Lower leg skin (tissue), 3 donors: ENCODE measurements at regions not wholly inside any gene's neighbourhood (a gene's known extent, or its start where the extent isn't known, plus 50 kb on each side); places are given as distances from the start of the nearest gene placed in this dataset.

Source experiments
- POLR2A ChIP-seq, 2 donors: fragments of 450-650 bp; IDR thresholded peaks; one replicate each; pipeline ENCODE4 v1.6.1; 2016 to 2017; ENCODE audit warnings: antibody characterized with exemption in 2 of 2, mild to moderate bottlenecking in 1 of 2, moderate library complexity in 1 of 2
- TF ChIP-seq, protein P1 (sequence below), 3 donors: fragments of 450-650 bp; IDR thresholded peaks; one replicate each; pipeline ENCODE4 v1.5.1; 2016; ENCODE audit warnings: antibody characterized with exemption in 3 of 3, mild to moderate bottlenecking in 3 of 3, moderate library complexity in 2 of 3

DNA sequence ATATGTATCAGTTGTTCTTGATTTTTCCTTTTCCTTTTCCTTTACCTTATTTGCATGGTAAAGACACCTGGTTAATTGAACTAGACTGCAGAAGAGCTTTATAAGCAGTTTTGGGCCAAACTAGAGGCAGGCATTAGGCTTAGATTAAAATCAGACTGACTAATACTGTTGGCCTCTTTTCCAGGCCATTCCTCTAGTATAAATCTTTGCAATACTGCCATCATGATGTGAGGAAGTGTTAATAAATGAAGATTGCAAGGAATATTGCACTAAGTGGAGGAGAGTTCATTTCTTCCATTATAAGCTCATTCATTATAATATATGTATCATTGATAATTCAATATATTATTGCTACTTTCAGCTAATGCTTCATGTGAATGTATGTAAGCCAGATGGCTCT is 163.8 kb downstream of the MMUT start:
- TF ChIP-seq, protein P1, sequence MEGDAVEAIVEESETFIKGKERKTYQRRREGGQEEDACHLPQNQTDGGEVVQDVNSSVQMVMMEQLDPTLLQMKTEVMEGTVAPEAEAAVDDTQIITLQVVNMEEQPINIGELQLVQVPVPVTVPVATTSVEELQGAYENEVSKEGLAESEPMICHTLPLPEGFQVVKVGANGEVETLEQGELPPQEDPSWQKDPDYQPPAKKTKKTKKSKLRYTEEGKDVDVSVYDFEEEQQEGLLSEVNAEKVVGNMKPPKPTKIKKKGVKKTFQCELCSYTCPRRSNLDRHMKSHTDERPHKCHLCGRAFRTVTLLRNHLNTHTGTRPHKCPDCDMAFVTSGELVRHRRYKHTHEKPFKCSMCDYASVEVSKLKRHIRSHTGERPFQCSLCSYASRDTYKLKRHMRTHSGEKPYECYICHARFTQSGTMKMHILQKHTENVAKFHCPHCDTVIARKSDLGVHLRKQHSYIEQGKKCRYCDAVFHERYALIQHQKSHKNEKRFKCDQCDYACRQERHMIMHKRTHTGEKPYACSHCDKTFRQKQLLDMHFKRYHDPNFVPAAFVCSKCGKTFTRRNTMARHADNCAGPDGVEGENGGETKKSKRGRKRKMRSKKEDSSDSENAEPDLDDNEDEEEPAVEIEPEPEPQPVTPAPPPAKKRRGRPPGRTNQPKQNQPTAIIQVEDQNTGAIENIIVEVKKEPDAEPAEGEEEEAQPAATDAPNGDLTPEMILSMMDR (IDR thresholded peaks at IDR 0.05) = no peak
- no peak for TF ChIP-seq POLR2A (IDR thresholded peaks at IDR 0.05)
